ENCODE measurements at regions not wholly inside any gene's neighbourhood (a gene's known extent, or its start where the extent isn't known, plus 50 kb on each side); places are given as distances from the start of the nearest gene placed in this dataset.

DNA sequence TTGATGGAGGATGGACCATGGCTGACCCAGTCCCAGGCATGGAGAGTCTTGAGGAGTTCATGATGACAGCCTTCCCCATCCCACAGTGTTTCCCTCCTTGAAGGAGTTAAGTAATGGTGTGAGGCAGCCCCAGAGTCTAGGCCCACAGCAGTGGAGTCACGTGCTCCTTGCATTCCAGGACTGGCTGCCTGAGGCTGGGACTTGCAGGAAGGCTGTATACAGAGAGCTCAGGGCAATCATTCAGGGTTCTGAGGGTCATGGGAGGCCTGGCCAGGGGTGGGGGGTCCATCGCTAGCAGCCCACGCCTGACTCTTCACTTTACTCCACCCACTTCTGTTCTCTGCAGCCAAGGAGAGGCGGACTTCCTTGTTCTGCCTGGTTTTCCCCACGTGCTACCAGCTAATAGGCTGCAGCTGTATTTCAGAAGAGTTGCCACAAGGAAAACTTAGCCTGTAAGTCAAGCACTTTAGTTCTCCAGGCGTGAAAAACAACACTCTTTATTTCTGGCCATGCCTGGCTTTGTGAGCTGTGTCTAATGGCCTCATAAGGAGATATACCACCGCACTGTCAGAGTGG lies 272.5 kb downstream of the DHX35 start:
- TF ChIP-seq, protein P1, sequence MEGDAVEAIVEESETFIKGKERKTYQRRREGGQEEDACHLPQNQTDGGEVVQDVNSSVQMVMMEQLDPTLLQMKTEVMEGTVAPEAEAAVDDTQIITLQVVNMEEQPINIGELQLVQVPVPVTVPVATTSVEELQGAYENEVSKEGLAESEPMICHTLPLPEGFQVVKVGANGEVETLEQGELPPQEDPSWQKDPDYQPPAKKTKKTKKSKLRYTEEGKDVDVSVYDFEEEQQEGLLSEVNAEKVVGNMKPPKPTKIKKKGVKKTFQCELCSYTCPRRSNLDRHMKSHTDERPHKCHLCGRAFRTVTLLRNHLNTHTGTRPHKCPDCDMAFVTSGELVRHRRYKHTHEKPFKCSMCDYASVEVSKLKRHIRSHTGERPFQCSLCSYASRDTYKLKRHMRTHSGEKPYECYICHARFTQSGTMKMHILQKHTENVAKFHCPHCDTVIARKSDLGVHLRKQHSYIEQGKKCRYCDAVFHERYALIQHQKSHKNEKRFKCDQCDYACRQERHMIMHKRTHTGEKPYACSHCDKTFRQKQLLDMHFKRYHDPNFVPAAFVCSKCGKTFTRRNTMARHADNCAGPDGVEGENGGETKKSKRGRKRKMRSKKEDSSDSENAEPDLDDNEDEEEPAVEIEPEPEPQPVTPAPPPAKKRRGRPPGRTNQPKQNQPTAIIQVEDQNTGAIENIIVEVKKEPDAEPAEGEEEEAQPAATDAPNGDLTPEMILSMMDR (IDR thresholded peaks at IDR 0.05; ENCODE audit: insufficient read depth, low read length): no peak
- TF ChIP-seq, protein P2, sequence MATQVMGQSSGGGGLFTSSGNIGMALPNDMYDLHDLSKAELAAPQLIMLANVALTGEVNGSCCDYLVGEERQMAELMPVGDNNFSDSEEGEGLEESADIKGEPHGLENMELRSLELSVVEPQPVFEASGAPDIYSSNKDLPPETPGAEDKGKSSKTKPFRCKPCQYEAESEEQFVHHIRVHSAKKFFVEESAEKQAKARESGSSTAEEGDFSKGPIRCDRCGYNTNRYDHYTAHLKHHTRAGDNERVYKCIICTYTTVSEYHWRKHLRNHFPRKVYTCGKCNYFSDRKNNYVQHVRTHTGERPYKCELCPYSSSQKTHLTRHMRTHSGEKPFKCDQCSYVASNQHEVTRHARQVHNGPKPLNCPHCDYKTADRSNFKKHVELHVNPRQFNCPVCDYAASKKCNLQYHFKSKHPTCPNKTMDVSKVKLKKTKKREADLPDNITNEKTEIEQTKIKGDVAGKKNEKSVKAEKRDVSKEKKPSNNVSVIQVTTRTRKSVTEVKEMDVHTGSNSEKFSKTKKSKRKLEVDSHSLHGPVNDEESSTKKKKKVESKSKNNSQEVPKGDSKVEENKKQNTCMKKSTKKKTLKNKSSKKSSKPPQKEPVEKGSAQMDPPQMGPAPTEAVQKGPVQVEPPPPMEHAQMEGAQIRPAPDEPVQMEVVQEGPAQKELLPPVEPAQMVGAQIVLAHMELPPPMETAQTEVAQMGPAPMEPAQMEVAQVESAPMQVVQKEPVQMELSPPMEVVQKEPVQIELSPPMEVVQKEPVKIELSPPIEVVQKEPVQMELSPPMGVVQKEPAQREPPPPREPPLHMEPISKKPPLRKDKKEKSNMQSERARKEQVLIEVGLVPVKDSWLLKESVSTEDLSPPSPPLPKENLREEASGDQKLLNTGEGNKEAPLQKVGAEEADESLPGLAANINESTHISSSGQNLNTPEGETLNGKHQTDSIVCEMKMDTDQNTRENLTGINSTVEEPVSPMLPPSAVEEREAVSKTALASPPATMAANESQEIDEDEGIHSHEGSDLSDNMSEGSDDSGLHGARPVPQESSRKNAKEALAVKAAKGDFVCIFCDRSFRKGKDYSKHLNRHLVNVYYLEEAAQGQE (IDR thresholded peaks at IDR 0.05; ENCODE audit: insufficient replicate concordance, low read depth): no peak
